ENCODE measurements at regions not wholly inside any gene's neighbourhood (a gene's known extent, or its start where the extent isn't known, plus 50 kb on each side); places are given as distances from the start of the nearest gene placed in this dataset.

DNA sequence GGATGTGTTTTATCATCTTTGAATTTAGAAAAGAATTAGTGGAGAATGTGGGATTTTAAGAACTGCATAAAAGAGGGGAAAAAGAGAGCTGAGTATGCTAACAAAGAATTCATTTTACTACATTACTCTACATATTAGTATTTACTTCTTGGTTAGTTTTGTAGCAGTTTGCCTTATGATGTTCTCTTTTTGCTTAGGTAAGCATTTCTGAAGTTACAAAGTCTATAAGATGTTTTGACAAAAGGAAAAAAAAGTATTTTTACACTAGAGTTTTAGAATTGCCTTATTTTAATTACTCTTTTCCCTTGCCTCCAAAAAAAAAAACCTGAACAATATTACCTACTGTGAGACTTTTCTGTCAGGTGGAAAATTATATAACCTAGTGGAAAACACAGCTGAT lies 739.5 kb upstream of the SLC39A10 start:
- Mint-ChIP-seq H3K4me1 (no peaks in the 10 kb centered on the region), H3K27ac (no peak overlapping the region), H3K27me3 (ENCODE audit: low read depth) (no peaks in the 10 kb centered on the region), H3K36me3 (ENCODE audit: low read depth) (no peaks in the 10 kb centered on the region), H3K9me3 (no peaks in the 10 kb centered on the region), H3K4me3 (no peak overlapping the region)
- TF ChIP-seq, protein P1, sequence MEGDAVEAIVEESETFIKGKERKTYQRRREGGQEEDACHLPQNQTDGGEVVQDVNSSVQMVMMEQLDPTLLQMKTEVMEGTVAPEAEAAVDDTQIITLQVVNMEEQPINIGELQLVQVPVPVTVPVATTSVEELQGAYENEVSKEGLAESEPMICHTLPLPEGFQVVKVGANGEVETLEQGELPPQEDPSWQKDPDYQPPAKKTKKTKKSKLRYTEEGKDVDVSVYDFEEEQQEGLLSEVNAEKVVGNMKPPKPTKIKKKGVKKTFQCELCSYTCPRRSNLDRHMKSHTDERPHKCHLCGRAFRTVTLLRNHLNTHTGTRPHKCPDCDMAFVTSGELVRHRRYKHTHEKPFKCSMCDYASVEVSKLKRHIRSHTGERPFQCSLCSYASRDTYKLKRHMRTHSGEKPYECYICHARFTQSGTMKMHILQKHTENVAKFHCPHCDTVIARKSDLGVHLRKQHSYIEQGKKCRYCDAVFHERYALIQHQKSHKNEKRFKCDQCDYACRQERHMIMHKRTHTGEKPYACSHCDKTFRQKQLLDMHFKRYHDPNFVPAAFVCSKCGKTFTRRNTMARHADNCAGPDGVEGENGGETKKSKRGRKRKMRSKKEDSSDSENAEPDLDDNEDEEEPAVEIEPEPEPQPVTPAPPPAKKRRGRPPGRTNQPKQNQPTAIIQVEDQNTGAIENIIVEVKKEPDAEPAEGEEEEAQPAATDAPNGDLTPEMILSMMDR (IDR thresholded peaks at IDR 0.05; ENCODE audit: unreplicated experiment in 3 of 3), result no peak

DNA sequence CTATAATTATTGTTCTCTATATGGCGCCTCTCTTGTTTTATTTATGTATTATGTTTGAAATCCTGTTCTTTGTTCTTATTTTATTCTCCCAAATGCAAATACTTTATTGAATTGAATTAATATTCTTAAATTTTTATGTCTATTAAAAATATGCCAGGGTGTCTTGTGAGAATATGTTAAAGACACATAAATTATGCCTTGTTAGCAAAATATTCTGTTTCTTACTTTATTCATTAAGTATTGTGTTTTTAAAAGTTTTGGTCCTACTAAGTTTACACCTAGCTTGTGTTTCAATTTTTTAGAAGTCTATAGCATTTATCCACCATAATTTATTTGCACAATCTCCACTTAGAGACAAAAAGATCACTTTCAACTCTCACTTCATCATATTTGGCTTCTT lies 741.5 kb upstream of the SLC39A10 start:
- TF ChIP-seq, protein P1 (IDR thresholded peaks at IDR 0.05; ENCODE audit: unreplicated experiment in 3 of 3), result no peak
- Mint-ChIP-seq H3K27me3 (ENCODE audit: low read depth) (no peaks in the 10 kb centered on the region), H3K4me1 (no peaks in the 10 kb centered on the region)

DNA sequence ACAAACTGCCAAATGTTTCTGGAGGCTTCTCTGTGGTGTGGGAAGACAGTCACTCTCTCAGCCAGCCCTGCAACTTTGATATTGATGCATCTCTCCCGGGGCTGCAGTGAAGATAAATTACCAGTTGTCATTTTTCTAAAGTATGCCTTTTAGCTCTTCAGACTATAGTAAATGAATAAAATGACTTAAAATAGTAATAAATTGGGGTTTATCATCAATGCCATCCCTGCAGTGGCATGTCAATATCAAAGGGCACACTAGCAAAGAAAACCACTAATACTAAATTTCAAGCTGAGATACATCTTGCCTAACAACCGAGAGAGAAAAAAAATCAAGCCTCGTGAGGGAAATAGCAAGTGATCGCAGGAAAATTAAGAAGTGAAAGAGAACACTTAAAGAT lies 749.5 kb upstream of the SLC39A10 start:
- H3K4me1 Mint-ChIP-seq, result no peaks in the 10 kb centered on the region
- TF ChIP-seq, protein P1 (IDR thresholded peaks at IDR 0.05; ENCODE audit: unreplicated experiment in 3 of 3), result no peak
- no peak overlapping the region for H3K4me3 Mint-ChIP-seq
- no peaks in the 10 kb centered on the region for H3K36me3 Mint-ChIP-seq (ENCODE audit: low read depth)
- H3K27me3 Mint-ChIP-seq (ENCODE audit: low read depth), result no peaks in the 10 kb centered on the region
- no peaks in the 10 kb centered on the region for H3K9me3 Mint-ChIP-seq
- no peak overlapping the region for H3K27ac Mint-ChIP-seq

More for the DNA sequence above, 741.5 kb upstream of the SLC39A10 start:
- Mint-ChIP-seq H3K4me3 (no peak overlapping the region), H3K36me3 (ENCODE audit: low read depth) (no peaks in the 10 kb centered on the region), H3K9me3 (no peaks in the 10 kb centered on the region), H3K27ac (no peak overlapping the region)

DNA sequence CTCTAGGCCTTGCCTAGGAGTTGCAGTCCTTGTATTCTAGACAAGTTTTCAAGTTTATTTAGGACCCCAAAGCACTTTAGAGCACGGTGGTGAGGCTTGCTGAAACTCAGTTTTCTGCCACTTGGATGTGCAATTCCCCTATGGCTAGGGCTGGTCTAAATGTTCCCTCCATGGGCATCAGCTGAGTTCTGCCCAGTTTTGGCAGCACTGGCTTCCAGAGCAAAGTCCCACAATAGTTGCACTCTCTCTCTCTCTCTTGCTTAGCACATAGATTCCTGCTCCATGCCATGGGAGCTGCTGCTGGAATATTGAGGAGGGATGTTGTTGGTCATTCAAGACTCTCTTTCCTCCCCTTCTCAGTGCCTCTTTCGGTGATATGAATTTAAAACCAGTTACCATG lies 760.2 kb upstream of the SLC39A10 start:
- TF ChIP-seq, protein P1 (IDR thresholded peaks at IDR 0.05; ENCODE audit: unreplicated experiment in 3 of 3), result no peak
- no peaks in the 10 kb centered on the region for H3K4me1 Mint-ChIP-seq
- no peak overlapping the region for H3K27ac Mint-ChIP-seq
- H3K9me3 Mint-ChIP-seq, result no peaks in the 10 kb centered on the region
- H3K27me3 Mint-ChIP-seq (ENCODE audit: low read depth), result no peaks in the 10 kb centered on the region
- H3K36me3 Mint-ChIP-seq (ENCODE audit: low read depth), result no peaks in the 10 kb centered on the region
- no peak overlapping the region for H3K4me3 Mint-ChIP-seq

DNA sequence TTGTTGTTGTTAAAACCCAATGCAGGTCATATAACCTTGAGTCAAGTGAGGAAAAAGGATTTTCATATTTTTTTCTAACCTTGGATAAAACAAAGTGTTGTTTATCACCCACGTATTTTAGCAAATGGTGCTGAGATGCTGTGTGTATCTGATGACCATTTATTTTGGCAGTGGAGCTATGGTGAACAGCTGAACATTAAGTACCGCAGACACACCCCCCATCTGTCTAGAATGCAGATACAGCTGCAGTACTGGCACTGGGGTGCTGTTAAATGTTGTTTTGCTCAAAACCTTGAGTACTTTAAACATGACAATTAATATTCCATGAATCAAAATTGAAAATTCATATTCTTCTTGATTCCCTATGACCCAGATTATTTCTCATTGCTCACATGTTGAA lies 773.3 kb upstream of the SLC39A10 start:
- no peaks in the 10 kb centered on the region for H3K27me3 Mint-ChIP-seq (ENCODE audit: low read depth)
- H3K4me3 Mint-ChIP-seq, result peak overlapping the region in 1 of 3 experiments; percentile 39
- H3K27ac Mint-ChIP-seq, result peak overlapping the region in 2 of 3 experiments; percentile 45 to 84
- H3K4me1 Mint-ChIP-seq, result peaks cover 20% of the 10 kb centered on the region
- TF ChIP-seq, protein P1 (IDR thresholded peaks at IDR 0.05; ENCODE audit: unreplicated experiment in 3 of 3), result no peak
- H3K36me3 Mint-ChIP-seq (ENCODE audit: low read depth), result no peaks in the 10 kb centered on the region
- no peaks in the 10 kb centered on the region for H3K9me3 Mint-ChIP-seq

DNA sequence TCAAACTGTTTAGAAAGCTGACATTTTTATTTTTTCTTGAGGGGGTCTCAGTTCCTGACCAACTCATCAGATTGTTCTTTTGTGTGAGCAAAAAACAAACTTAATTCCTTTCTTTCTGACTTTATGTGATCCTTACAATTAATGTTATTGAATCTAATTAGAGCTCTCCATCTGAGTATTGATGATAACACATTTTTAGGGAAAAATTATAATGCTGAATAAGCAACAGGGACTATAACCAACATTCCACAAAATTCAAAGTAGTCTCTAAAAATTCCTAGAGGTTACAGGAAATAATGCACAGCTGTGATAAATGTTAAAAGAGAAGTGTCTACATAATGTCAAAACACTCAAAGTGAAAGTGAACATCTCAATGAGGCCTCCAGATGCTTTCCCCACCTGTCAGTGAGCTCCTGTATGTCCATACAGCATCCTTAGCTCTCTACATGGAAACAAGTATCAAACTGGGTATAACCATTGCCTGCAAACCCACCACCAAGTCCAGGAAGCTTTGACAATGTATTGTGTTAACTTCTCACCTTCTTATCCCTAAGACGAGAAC lies 786.0 kb upstream of the SLC39A10 start:
- Mint-ChIP-seq H3K27me3 (ENCODE audit: low read depth) (no peaks in the 10 kb centered on the region), H3K4me1 (no peaks in the 10 kb centered on the region), H3K4me3 (no peak overlapping the region), H3K9me3 (no peaks in the 10 kb centered on the region), H3K27ac (no peak overlapping the region), H3K36me3 (ENCODE audit: low read depth) (no peaks in the 10 kb centered on the region)
- TF ChIP-seq, protein P1 (IDR thresholded peaks at IDR 0.05; ENCODE audit: unreplicated experiment in 3 of 3), result no peak
